Heart left ventricle (tissue), 16 donors: ENCODE measurements at regions not wholly inside any gene's neighbourhood (a gene's known extent, or its start where the extent isn't known, plus 50 kb on each side); places are given as distances from the start of the nearest gene placed in this dataset.

Source experiments
- ATAC-seq, 4 donors: fragments of 200-7000 bp; cut with Tn5 transposase; one replicate each; pipeline ENCODE4 v1.9.1; 2020 to 2022; ENCODE audit warnings: moderate library complexity in 4 of 4, mild to moderate bottlenecking in 3 of 4, moderate number of reproducible peaks in 1 of 4
- DNase-seq, 5 donors: peaks; one replicate each; pipeline ENCODE4 v3.0.0-alpha.2; 2020
- H3K27ac ChIP-seq, 12 donors: fragments of 200-600 bp; sonication (generic) in 4 of 12; one replicate each; pipeline versions ENCODE4 v1.5.0 to v1.8.0; 2016 to 2022; ENCODE audit warnings: mild to moderate bottlenecking in 2 of 12
- H3K27me3 ChIP-seq, 9 donors: fragments of 200-600 bp; sonication (generic) in 2 of 9; one replicate each; pipeline versions ENCODE4 v1.5.1 to v1.8.0; 2016 to 2022; ENCODE audit warnings: mild to moderate bottlenecking in 3 of 9
- H3K36me3 ChIP-seq, 9 donors: fragments of 200-600 bp; sonication (generic) in 2 of 9; one replicate each; pipeline versions ENCODE4 v1.5.0 to v1.8.0; 2018 to 2022; ENCODE audit warnings: mild to moderate bottlenecking in 2 of 9
- H3K4me1 ChIP-seq, 12 donors: fragments of 200-600 bp; sonication (generic) in 4 of 12; one replicate each; pipeline versions ENCODE4 v1.5.0 to v1.8.0; 2016 to 2022; ENCODE audit warnings: mild to moderate bottlenecking in 3 of 12
- H3K4me3 ChIP-seq, 12 donors: fragments of 200-600 bp; sonication (generic) in 4 of 12; one replicate each; pipeline versions ENCODE4 v1.5.0 to v1.8.0; 2017 to 2022; ENCODE audit warnings: mild to moderate bottlenecking in 9 of 12, moderate library complexity in 4 of 12
- H3K9me3 ChIP-seq, 12 donors: fragments of 200-600 bp; sonication (generic) in 4 of 12; one replicate each; pipeline versions ENCODE4 v1.5.0 to v1.8.0; 2016 to 2022; ENCODE audit warnings: mild to moderate bottlenecking in 1 of 12
- POLR2A ChIP-seq, 2 donors: fragments of 450-650 bp; IDR thresholded peaks; one replicate each; pipeline ENCODE4 v1.6.1; 2017; ENCODE audit warnings: antibody characterized with exemption in 2 of 2, mild to moderate bottlenecking in 2 of 2, moderate library complexity in 2 of 2
- WGBS, 4 donors: extraction: QIAGEN DNeasy Blood & Tissue Kit in 2 of 4; methylation state at CpG; one replicate each; pipeline versions ENCODE4 v1.1.5 to v1.1.7; 2013 to 2018; 5-methylcytosine and 5-hydroxymethylcytosine counted together
- intact Hi-C, 10 donors: fragments of 100-400 bp; cut with DNase I; formaldehyde crosslinking; loops; one replicate each; pipeline versions ENCODE4 v1.11.1 to v1.14.2; 2022
- TF ChIP-seq, protein P1 (sequence below), 12 donors: fragments of 200-600 bp; sonication (generic) in 4 of 12; IDR thresholded peaks; one replicate each; pipeline versions ENCODE4 v1.5.0 to v1.8.0; 2018 to 2022; ENCODE audit warnings: antibody characterized with exemption in 12 of 12, mild to moderate bottlenecking in 5 of 12
- donor health status: ischemic (EF 13 %, LVEDD 7.1; RV severe dilation, severe dysfunction).
- donor health status: healthy with polysubstance abuse.
- donor health status: DM: no; HTN: yes; CAD: no.
- donor health status: DM: no; HTN: no; CAD: no.
- donor health status: ischemic (EF 25% LVEDD 6.9; RV normal size, moderate dysfunction).
- donor health status: ischemic (EF 25% LVEDD 5.7; RV mildly dilated, moderate dysfunction).
- donor health status: healthy.
- donor health status: DM: yes; HTN: yes; CAD: no.
- donor health status: ischemic (EF 35%, LVEDD 5.7; RV mildly dilated, moderate dysfunction).
- donor health status: nonischemic (EF 11% LVEDD 7.7; RV severe dilation, severe dysfunction).
- donor health status: DM: yes; HTN: yes; CAD: no.
- donor health status: PGD.
- donor health status: ischemic (EF 29% LVEDD 5.4; RV normal size, mild dysfunction).
- donor health status: nonischemic (EF 23%, LVEDD 6.1; RV moderate dilation, normal function).

DNA sequence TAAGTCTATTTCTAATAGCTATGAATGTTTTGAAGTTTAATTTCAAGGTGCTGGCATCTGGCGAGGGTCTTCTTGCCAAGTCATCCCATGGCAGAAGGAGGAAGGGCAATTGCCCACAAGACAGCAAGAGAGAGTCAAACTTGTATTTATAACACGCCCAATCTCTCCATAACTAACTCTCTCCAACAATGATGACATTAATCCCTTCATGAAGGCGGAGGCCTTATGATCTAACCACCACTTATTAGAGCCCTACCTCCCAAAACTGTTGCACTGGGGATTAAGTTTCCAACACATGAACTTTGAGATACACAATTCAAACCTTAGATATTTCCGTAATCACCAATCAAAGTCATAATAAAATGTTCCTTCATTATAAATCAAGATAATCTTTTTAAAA, 406.9 kb downstream of the CNTN6 start:
- 67 to 77% (median 72%) methylated on average over 4 of the region's 4 CpGs for WGBS, 4 donors
- no peak overlapping the region for H3K27ac ChIP-seq
- no peaks in the 10 kb centered on the region for H3K4me1 ChIP-seq
- no peaks in the 10 kb centered on the region for H3K27me3 ChIP-seq
- no peaks in the 10 kb centered on the region for H3K9me3 ChIP-seq
- ATAC-seq (no peak), DNase-seq (no peak)
- no peak for TF ChIP-seq POLR2A (IDR thresholded peaks at IDR 0.05)
- TF ChIP-seq, protein P1, sequence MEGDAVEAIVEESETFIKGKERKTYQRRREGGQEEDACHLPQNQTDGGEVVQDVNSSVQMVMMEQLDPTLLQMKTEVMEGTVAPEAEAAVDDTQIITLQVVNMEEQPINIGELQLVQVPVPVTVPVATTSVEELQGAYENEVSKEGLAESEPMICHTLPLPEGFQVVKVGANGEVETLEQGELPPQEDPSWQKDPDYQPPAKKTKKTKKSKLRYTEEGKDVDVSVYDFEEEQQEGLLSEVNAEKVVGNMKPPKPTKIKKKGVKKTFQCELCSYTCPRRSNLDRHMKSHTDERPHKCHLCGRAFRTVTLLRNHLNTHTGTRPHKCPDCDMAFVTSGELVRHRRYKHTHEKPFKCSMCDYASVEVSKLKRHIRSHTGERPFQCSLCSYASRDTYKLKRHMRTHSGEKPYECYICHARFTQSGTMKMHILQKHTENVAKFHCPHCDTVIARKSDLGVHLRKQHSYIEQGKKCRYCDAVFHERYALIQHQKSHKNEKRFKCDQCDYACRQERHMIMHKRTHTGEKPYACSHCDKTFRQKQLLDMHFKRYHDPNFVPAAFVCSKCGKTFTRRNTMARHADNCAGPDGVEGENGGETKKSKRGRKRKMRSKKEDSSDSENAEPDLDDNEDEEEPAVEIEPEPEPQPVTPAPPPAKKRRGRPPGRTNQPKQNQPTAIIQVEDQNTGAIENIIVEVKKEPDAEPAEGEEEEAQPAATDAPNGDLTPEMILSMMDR (IDR thresholded peaks at IDR 0.05): no peak
- intact Hi-C loops: no loop called here
- H3K36me3 ChIP-seq: no peaks in the 10 kb centered on the region
- no peak overlapping the region for H3K4me3 ChIP-seq

DNA sequence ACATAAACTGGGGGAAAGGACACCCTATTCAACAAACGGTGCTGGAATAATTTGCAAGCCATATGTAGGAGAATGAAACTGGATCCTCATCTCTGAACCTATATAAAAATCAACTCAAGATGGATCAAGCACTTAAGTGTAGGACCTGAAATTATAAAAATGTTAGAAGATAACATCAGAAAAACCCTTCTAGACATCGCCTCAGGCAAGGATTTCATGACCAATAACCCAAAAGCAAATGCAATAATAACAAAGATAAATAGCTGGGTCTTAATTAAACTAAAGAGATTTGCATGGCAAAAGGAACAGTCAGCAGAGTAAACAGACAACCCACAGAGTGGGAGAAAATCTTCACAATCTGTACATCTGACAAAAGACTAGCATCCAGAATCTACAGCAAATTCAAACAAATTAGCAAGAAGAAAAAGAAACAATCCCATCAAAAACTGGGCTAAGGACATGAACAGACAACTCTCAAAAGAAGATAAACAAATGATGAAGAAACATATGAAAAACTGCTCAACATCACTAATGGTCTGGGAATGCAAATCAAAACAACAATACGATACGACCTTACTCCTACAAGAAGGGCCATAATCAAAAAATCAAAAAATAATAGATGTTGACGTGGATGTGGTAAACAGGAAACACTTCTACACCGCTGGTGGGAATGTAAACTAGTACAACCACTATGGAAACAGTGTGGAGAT, 408.7 kb downstream of the CNTN6 start:
- WGBS, 4 donors: 54 to 72% (median 69%) methylated on average over 6 of the region's 6 CpGs
- no peak for TF ChIP-seq POLR2A (IDR thresholded peaks at IDR 0.05)
- TF ChIP-seq, protein P1 (IDR thresholded peaks at IDR 0.05): no peak
- H3K9me3 ChIP-seq: no peaks in the 10 kb centered on the region

DNA sequence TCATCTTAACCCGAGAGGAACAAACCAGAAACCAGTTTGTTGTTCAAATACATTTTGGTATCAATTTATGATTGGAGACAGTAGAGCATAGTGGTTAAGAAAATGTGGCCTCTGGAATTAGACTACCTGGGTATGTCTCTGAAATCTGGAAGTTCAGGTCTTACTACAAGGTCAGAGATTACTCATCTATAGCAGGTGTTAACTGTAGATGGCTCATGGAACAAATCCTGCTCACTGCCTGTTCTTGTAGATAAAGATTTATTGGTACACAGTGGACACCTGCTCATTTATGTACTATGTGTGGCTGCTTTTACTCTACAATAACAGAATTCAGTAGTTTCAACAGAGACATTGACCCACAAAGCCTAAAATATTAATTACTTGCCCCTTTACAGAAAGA, 413.3 kb downstream of the CNTN6 start:
- H3K4me1 ChIP-seq: no peaks in the 10 kb centered on the region
- ATAC-seq: no peak
- WGBS, 4 donors: 38 to 45% (median 41%) methylated on average over 1 of the region's 1 CpG
- no peak for DNase-seq
- H3K27me3 ChIP-seq: no peaks in the 10 kb centered on the region
- intact Hi-C loops: no loop called here
- no peak for TF ChIP-seq POLR2A (IDR thresholded peaks at IDR 0.05)
- TF ChIP-seq, protein P1 (IDR thresholded peaks at IDR 0.05): no peak
- H3K4me3 ChIP-seq: no peak overlapping the region
- no peaks in the 10 kb centered on the region for H3K9me3 ChIP-seq
- no peak overlapping the region for H3K27ac ChIP-seq
- no peaks in the 10 kb centered on the region for H3K36me3 ChIP-seq

More for the DNA sequence above, 408.7 kb downstream of the CNTN6 start:
- no peaks in the 10 kb centered on the region for H3K27me3 ChIP-seq
- H3K4me1 ChIP-seq: no peaks in the 10 kb centered on the region
- H3K36me3 ChIP-seq: no peaks in the 10 kb centered on the region
- intact Hi-C loops: no loop called here
- no peak for ATAC-seq
- DNase-seq: no peak
- no peak overlapping the region for H3K4me3 ChIP-seq
- H3K27ac ChIP-seq: no peak overlapping the region

DNA sequence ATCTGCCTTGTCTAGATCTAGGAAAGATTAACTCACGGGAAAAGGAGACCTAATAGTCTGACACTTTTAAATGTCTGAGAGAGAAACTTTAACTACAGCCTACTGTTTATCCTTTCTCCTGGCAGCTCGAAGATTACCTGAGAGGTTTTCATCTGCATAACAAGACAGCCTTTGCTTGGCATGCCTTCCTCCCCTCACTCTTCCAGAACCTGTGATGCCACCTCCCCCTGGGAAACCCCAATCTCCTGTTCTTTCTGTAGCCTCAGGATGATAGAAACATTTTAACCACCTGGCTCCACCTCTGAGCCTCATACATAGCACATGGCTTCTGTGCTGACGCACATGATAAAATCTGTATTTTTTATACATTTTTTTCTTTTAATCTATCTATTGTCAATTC, 420.8 kb downstream of the CNTN6 start:
- Histone ChIP-seq H3K4me1 (no peaks in the 10 kb centered on the region), H3K27ac (no peak overlapping the region), H3K4me3 (no peak overlapping the region), H3K9me3 (no peaks in the 10 kb centered on the region), H3K36me3 (no peaks in the 10 kb centered on the region), H3K27me3 (no peaks in the 10 kb centered on the region)
- intact Hi-C loops: no loop called here
- DNase-seq (no peak), ATAC-seq (no peak)
- TF ChIP-seq POLR2A (IDR thresholded peaks at IDR 0.05): no peak
- TF ChIP-seq, protein P1 (IDR thresholded peaks at IDR 0.05): no peak
- 48 to 49% (median 48%) methylated on average over 3 of the region's 3 CpGs for WGBS, 4 donors
